ENCODE measurements at regions not wholly inside any gene's neighbourhood (a gene's known extent, or its start where the extent isn't known, plus 50 kb on each side); places are given as distances from the start of the nearest gene placed in this dataset.

- intact Hi-C loops (cut with micrococcal nuclease; ENCODE audit: unreplicated experiment): no loop called here
- BruUV-seq (replicated peaks): no TSS peak
- POLR2A ChIA-PET: no interaction called here
- H3K9me3 ChIP-seq (ENCODE audit: low read length): no peaks in the 10 kb centered on the region
- no peaks in the 10 kb centered on the region for H3K36me3 ChIP-seq (ENCODE audit: insufficient read depth, low read length)
- no peak overlapping the region for H3K4me3 ChIP-seq (ENCODE audit: low read depth, low read length, poor library complexity, severe bottlenecking)
- H3K79me2 ChIP-seq (ENCODE audit: insufficient read depth, low read depth, low read length): no peaks in the 10 kb centered on the region
- TF ChIP-seq CTCF (conservative IDR thresholded peaks at IDR 0.05; ENCODE audit: low read length): no peak
- TF ChIP-seq EZH2phosphoT487 (IDR thresholded peaks at IDR 0.05; ENCODE audit: borderline replicate concordance, low read depth, low read length): no peak
- no peaks in the 10 kb centered on the region for H3K4me1 ChIP-seq (ENCODE audit: insufficient read depth, low read length, poor library complexity, severe bottlenecking)
- no peaks in the 10 kb centered on the region for H3K9me2 ChIP-seq (ENCODE audit: insufficient read depth, low read length)
- DNase-seq (ENCODE audit: low spot score): no peak
- no peak overlapping the region for H3K4me2 ChIP-seq (ENCODE audit: low read length)
- H3K27ac ChIP-seq (ENCODE audit: low read depth, low read length, poor library complexity, severe bottlenecking): no peak overlapping the region
- H4K20me1 ChIP-seq (ENCODE audit: insufficient read depth, low read length): no peaks in the 10 kb centered on the region
- no peak overlapping the region for H2AFZ ChIP-seq (ENCODE audit: low read length)
- CTCF ChIA-PET (ENCODE audit: unreplicated experiment): no interaction called here
Measured at GRCh38 chr18:59063912-59064311, 75.8 kb upstream of the SEC11C start.

DNA sequence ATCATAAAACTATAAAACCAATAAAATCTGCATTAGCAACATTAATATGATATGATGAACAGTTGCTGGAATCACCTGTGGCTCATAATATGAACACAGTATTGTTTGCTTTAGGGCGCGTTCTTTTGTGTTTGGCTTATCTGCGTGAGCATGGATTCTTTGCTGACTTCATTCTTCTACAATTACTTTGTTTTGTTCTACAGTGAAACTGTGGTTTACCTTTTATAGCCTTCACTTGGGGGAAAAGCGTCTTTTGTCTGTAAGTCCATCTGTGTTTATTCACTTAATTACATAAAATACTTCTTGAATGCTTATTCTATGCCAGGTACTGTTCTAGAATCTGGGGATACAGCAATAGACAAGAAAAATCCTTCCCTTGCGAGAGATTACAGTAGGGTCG, 74.0 kb upstream of the SEC11C start:
- Histone ChIP-seq H4K20me1 (ENCODE audit: insufficient read depth, low read length) (no peaks in the 10 kb centered on the region), H3K79me2 (ENCODE audit: insufficient read depth, low read depth, low read length) (no peaks in the 10 kb centered on the region), H3K27ac (ENCODE audit: low read depth, low read length, poor library complexity, severe bottlenecking) (no peak overlapping the region), H3K9me3 (ENCODE audit: low read length) (no peaks in the 10 kb centered on the region), H2AFZ (ENCODE audit: low read length) (no peak overlapping the region), H3K4me1 (ENCODE audit: insufficient read depth, low read length, poor library complexity, severe bottlenecking) (no peaks in the 10 kb centered on the region), H3K9me2 (ENCODE audit: insufficient read depth, low read length) (no peaks in the 10 kb centered on the region), H3K36me3 (ENCODE audit: insufficient read depth, low read length) (no peaks in the 10 kb centered on the region), H3K4me2 (ENCODE audit: low read length) (no peak overlapping the region), H3K4me3 (ENCODE audit: low read depth, low read length, poor library complexity, severe bottlenecking) (no peak overlapping the region)
- ChIA-PET POLR2A (interaction anchor here (0.7 kb wide), 1 partner anchor 15 kb away, joined by 3 read pairs; no protein-coding TSS in a partner anchor), CTCF (ENCODE audit: unreplicated experiment) (interaction anchor here (0.6 kb wide), 1 partner anchor 12 kb away, joined by 3 read pairs; no protein-coding TSS in a partner anchor)
- TF ChIP-seq EZH2phosphoT487 (IDR thresholded peaks at IDR 0.05; ENCODE audit: borderline replicate concordance, low read depth, low read length) (no peak), CTCF (conservative IDR thresholded peaks at IDR 0.05; ENCODE audit: low read length) (no peak)
- intact Hi-C loops (cut with micrococcal nuclease; ENCODE audit: unreplicated experiment): no loop called here
- DNase-seq (ENCODE audit: low spot score): no peak
- no TSS peak for BruUV-seq (replicated peaks)

- Histone ChIP-seq H3K9me2 (ENCODE audit: insufficient read depth, low read length) (no peaks in the 10 kb centered on the region), H3K27ac (ENCODE audit: low read depth, low read length, poor library complexity, severe bottlenecking) (no peak overlapping the region), H2AFZ (ENCODE audit: low read length) (no peak overlapping the region), H3K79me2 (ENCODE audit: insufficient read depth, low read depth, low read length) (no peaks in the 10 kb centered on the region), H3K36me3 (ENCODE audit: insufficient read depth, low read length) (no peaks in the 10 kb centered on the region), H3K9me3 (ENCODE audit: low read length) (no peaks in the 10 kb centered on the region), H3K4me2 (ENCODE audit: low read length) (no peak overlapping the region), H3K4me1 (ENCODE audit: insufficient read depth, low read length, poor library complexity, severe bottlenecking) (no peaks in the 10 kb centered on the region), H4K20me1 (ENCODE audit: insufficient read depth, low read length) (no peaks in the 10 kb centered on the region), H3K4me3 (ENCODE audit: low read depth, low read length, poor library complexity, severe bottlenecking) (no peak overlapping the region)
- ChIA-PET CTCF (ENCODE audit: unreplicated experiment) (no interaction called here), POLR2A (no interaction called here)
- no TSS peak for BruUV-seq (replicated peaks)
- intact Hi-C loops (cut with micrococcal nuclease; ENCODE audit: unreplicated experiment): no loop called here
- DNase-seq (ENCODE audit: low spot score): peak; percentile 37
- TF ChIP-seq CTCF (conservative IDR thresholded peaks at IDR 0.05; ENCODE audit: low read length): peak; percentile 70
- no peak for TF ChIP-seq EZH2phosphoT487 (IDR thresholded peaks at IDR 0.05; ENCODE audit: borderline replicate concordance, low read depth, low read length)
Measured at GRCh38 chr18:59067873-59068272, 71.8 kb upstream of the SEC11C start.
